H9 (cell line): ENCODE measurements at regions not wholly inside any gene's neighbourhood (a gene's known extent, or its start where the extent isn't known, plus 50 kb on each side); places are given as distances from the start of the nearest gene placed in this dataset.

Experiments
- DNase-seq: peaks from one replicate; pipeline ENCODE4 v3.0.0-alpha.2; 2017
- H2AFZ ChIP-seq: one replicate; pipeline ENCODE4 v1.6.1; 2013; ENCODE audit warnings: mild to moderate bottlenecking, low read length, control low read depth, moderate library complexity
- H2AK5ac ChIP-seq: 2 replicates; pipeline ENCODE4 v1.6.1; 2013; ENCODE audit warnings: low read length, control low read depth, mixed read lengths; ENCODE audit not compliant: insufficient read length
- H2BK120ac ChIP-seq: one replicate; pipeline ENCODE4 v1.6.1; 2013; ENCODE audit warnings: low read depth, mild to moderate bottlenecking, low read length, control low read depth, inconsistent platforms; ENCODE audit not compliant: poor library complexity, severe bottlenecking
- H2BK12ac ChIP-seq: 2 replicates; pipeline ENCODE4 v1.6.1; 2013; ENCODE audit warnings: low read length, control low read depth, mixed read lengths, low read depth; ENCODE audit not compliant: insufficient read length
- H2BK15ac ChIP-seq: 2 replicates; pipeline ENCODE4 v1.6.1; 2013; ENCODE audit warnings: low read depth, low read length, control low read depth
- H2BK20ac ChIP-seq: one replicate; pipeline ENCODE4 v1.6.1; 2013; ENCODE audit warnings: low read depth, mild to moderate bottlenecking, low read length, control low read depth, inconsistent platforms; ENCODE audit not compliant: poor library complexity, severe bottlenecking
- H2BK5ac ChIP-seq: 2 replicates; pipeline ENCODE4 v1.6.1; 2013; ENCODE audit warnings: low read length, control low read depth, mixed read lengths; ENCODE audit not compliant: insufficient read length
- H3K14ac ChIP-seq: 2 replicates; pipeline ENCODE4 v1.6.1; 2013; ENCODE audit warnings: low read length, control low read depth; ENCODE audit not compliant: insufficient read depth
- H3K18ac ChIP-seq: 2 replicates; pipeline ENCODE4 v1.6.1; 2013; ENCODE audit warnings: low read depth, mild to moderate bottlenecking, mixed read lengths, low read length, control low read depth; ENCODE audit not compliant: insufficient read length
- H3K23ac ChIP-seq: 2 replicates; pipeline ENCODE4 v1.6.1; 2013; ENCODE audit warnings: low read length, control low read depth, mixed read lengths, low read depth; ENCODE audit not compliant: insufficient read length
- H3K23me2 ChIP-seq: 2 replicates; pipeline ENCODE4 v1.6.1; 2013; ENCODE audit warnings: low read depth, mild to moderate bottlenecking, mixed read lengths, low read length, control low read depth; ENCODE audit not compliant: insufficient read length, poor library complexity, severe bottlenecking
- H3K27ac ChIP-seq: 2 replicates; pipeline ENCODE4 v1.5.1; 2013; ENCODE audit warnings: low read length, control low read depth, mixed read lengths, low read depth; ENCODE audit not compliant: insufficient read length
- H3K27me3 ChIP-seq: 2 replicates; pipeline ENCODE4 v1.6.1; 2013; ENCODE audit warnings: low read length, control low read depth, inconsistent platforms; ENCODE audit not compliant: insufficient read depth
- H3K4ac ChIP-seq: 2 replicates; pipeline ENCODE4 v1.6.1; 2013; ENCODE audit warnings: low read depth, mild to moderate bottlenecking, control low read depth, inconsistent platforms, low read length, moderate library complexity
- H3K4me1 ChIP-seq: 2 replicates; pipeline ENCODE4 v1.6.1; 2013; ENCODE audit warnings: low read length, control low read depth, inconsistent platforms; ENCODE audit not compliant: insufficient read depth
- H3K4me2 ChIP-seq: 2 replicates; pipeline ENCODE4 v1.6.1; 2013; ENCODE audit warnings: low read length, control low read depth, mixed read lengths; ENCODE audit not compliant: insufficient read length, insufficient read depth
- H3K56ac ChIP-seq: 2 replicates; pipeline ENCODE4 v1.6.1; 2013; ENCODE audit warnings: low read depth, mild to moderate bottlenecking, mixed read lengths, low read length, control low read depth; ENCODE audit not compliant: insufficient read length
- H3K79me1 ChIP-seq: 2 replicates; pipeline ENCODE4 v1.6.1; 2013; ENCODE audit warnings: low read depth, mild to moderate bottlenecking, moderate library complexity, low read length, control low read depth, inconsistent platforms; ENCODE audit not compliant: insufficient read depth, poor library complexity, severe bottlenecking
- H3K79me2 ChIP-seq: 2 replicates; pipeline ENCODE4 v1.6.1; 2013; ENCODE audit warnings: low read length, control low read depth, inconsistent platforms; ENCODE audit not compliant: insufficient read depth
- H3K9ac ChIP-seq: 2 replicates; pipeline ENCODE4 v1.6.1; 2013; ENCODE audit warnings: low read length, control low read depth, mixed read lengths; ENCODE audit not compliant: insufficient read length; ENCODE audit errors: extremely low read depth
- H3K9me3 ChIP-seq: one replicate; pipeline ENCODE4 v1.6.1; 2013; ENCODE audit warnings: low read depth, low read length, inconsistent platforms; ENCODE audit not compliant: control insufficient read depth
- H3T11ph ChIP-seq: one replicate; pipeline ENCODE4 v1.6.1; 2013; ENCODE audit warnings: mild to moderate bottlenecking, low read length, control low read depth, inconsistent platforms
- H4K20me1 ChIP-seq: one replicate; pipeline ENCODE4 v1.6.1; 2013; ENCODE audit not compliant: control insufficient read depth, insufficient read length, insufficient read depth
- H4K5ac ChIP-seq: 2 replicates; pipeline ENCODE4 v1.6.1; 2013; ENCODE audit warnings: low read depth, mild to moderate bottlenecking, mixed read lengths, low read length, control low read depth; ENCODE audit not compliant: insufficient read length
- H4K8ac ChIP-seq: replicated peaks from 2 replicates; pipeline ENCODE4 v1.6.1; 2013; ENCODE audit warnings: low read length, control low read depth, mixed read lengths, low read depth; ENCODE audit not compliant: insufficient read length
- H4K91ac ChIP-seq: 2 replicates; pipeline ENCODE4 v1.6.1; 2013; ENCODE audit warnings: low read depth, mild to moderate bottlenecking, moderate library complexity, mixed read lengths, low read length, control low read depth; ENCODE audit not compliant: insufficient read length
- H3K27ac Mint-ChIP-seq, 3 experiments: 2 replicates in 2 of 3; 3 replicates in 1 of 3; pipeline ENCODE4 v1.8.0; 2020 to 2021; ENCODE audit warnings: mixed read lengths in 3 of 3, mild to moderate bottlenecking in 1 of 3, moderate library complexity in 1 of 3
- H3K27me3 Mint-ChIP-seq: 2 replicates; pipeline ENCODE4 v1.8.0; 2021; ENCODE audit warnings: low read depth, mild to moderate bottlenecking, moderate library complexity, mixed read lengths
- H3K36me3 Mint-ChIP-seq, 3 experiments: 2 replicates in 2 of 3; 3 replicates in 1 of 3; pipeline ENCODE4 v1.8.0; 2020 to 2021; ENCODE audit warnings: low read depth in 3 of 3, mixed read lengths in 3 of 3; ENCODE audit not compliant: insufficient read depth in 1 of 3
- H3K4me1 Mint-ChIP-seq, 2 experiments: 2 replicates each; pipeline ENCODE4 v1.8.0; 2020; ENCODE audit warnings: mixed read lengths in 2 of 2
- H3K4me3 Mint-ChIP-seq, 2 experiments: 2 replicates in 1 of 2; 3 replicates in 1 of 2; pipeline ENCODE4 v1.8.0; 2020 to 2021; ENCODE audit warnings: mild to moderate bottlenecking in 2 of 2, mixed read lengths in 2 of 2, moderate library complexity in 1 of 2
- H3K9me3 Mint-ChIP-seq, 2 experiments: 2 replicates in 1 of 2; 3 replicates in 1 of 2; pipeline ENCODE4 v1.8.0; 2020; ENCODE audit warnings: mild to moderate bottlenecking in 2 of 2, mixed read lengths in 2 of 2, moderate library complexity in 1 of 2
- WGBS: extraction: QIAGEN DNeasy Blood & Tissue Kit; methylation state at CpG from one replicate; pipeline ENCODE4 v1.1.7; 2013; ENCODE audit warnings: missing lambda C conversion rate, low lambda C conversion rate, mixed read lengths; ENCODE audit not compliant: insufficient read length; ENCODE audit errors: extremely low coverage; 5-methylcytosine and 5-hydroxymethylcytosine counted together
- TF ChIP-seq, protein P1 (sequence below): fragments of 200-600 bp; sonication (generic); conservative IDR thresholded peaks from 3 replicates; pipeline ENCODE4 v1.8.0; 2021; ENCODE audit warnings: antibody characterized with exemption, mild to moderate bottlenecking

DNA sequence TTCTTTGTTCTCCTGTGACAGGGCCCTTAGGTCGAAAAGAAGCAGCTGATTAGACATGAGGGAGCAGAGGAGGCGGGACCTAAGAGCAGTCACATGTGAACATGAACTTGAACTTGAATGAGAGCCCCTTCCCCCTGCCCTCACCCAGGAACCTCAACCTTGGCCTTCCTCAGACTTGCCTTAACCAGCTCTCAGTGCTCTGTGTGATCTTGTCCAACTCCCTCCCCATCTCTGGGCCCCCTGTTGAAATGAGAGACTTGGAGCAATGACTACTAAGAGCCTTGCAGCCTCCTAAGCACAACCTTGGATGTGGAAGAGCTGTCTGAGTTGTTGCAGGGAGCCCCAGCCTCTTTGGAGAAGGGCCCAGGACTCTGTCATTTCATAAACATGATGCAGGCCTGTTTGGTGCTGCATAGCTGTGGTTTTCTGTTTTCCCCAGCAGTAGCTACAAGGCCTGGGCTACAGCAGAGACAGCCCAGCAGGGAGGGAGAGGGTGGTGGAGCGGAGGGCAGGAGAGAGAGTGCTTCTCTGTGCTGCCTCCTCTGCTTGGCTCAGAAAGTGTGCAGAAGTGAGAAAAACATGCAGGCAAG is 123.9 kb upstream of the ZMIZ1 start:
- H2BK12ac ChIP-seq, result no peak overlapping the region
- H3K79me1 ChIP-seq, result no peaks in the 10 kb centered on the region
- no peak overlapping the region for H3T11ph ChIP-seq
- H3K79me2 ChIP-seq, result no peaks in the 10 kb centered on the region
- H2BK5ac ChIP-seq, result no peak overlapping the region
- H4K91ac ChIP-seq, result no peak overlapping the region
- H4K5ac ChIP-seq, result no peak overlapping the region
- H3K9me3 Mint-ChIP-seq, result peaks cover 12 to 14% of the 10 kb centered on the region in 2 experiments
- no peak overlapping the region for H2AK5ac ChIP-seq
- no peaks in the 10 kb centered on the region for H3K23me2 ChIP-seq
- no peaks in the 10 kb centered on the region for H3K4me1 ChIP-seq
- H3K4me1 Mint-ChIP-seq, result peaks cover 13 to 14% of the 10 kb centered on the region in 2 experiments
- DNase-seq, result no peak
- H3K27me3 Mint-ChIP-seq, result peaks cover 35% of the 10 kb centered on the region
- H3K14ac ChIP-seq, result no peak overlapping the region
- H3K56ac ChIP-seq, result no peak overlapping the region
- H2BK15ac ChIP-seq, result no peak overlapping the region
- peaks cover 5 to 12% (median 6%) of the 10 kb centered on the region in 3 experiments; a peak in 6 of 7 replicates for H3K36me3 Mint-ChIP-seq
- H3K4me2 ChIP-seq, result no peak overlapping the region
- peaks cover 4% of the 10 kb centered on the region for H3K9me3 ChIP-seq
- H3K27me3 ChIP-seq, result no peaks in the 10 kb centered on the region; the same call in 1 of the 2 replicates
- no peak overlapping the region for H4K8ac ChIP-seq
- H3K4me3 Mint-ChIP-seq, result no peak overlapping the region
- H3K27ac Mint-ChIP-seq, result peak overlapping the region in 1 of 3 experiments; percentile 24; a peak in 1 of 7 replicates
- H2AFZ ChIP-seq, result no peak overlapping the region
- no CpG with 5 or more reads among the region's 3 CpGs for WGBS
- H3K18ac ChIP-seq, result no peak overlapping the region
- no peak overlapping the region for H3K23ac ChIP-seq
- no peak overlapping the region for H2BK120ac ChIP-seq
- no peak overlapping the region for H2BK20ac ChIP-seq
- no peak overlapping the region for H3K27ac ChIP-seq
- no peak overlapping the region for H3K4ac ChIP-seq
- TF ChIP-seq, protein P1, sequence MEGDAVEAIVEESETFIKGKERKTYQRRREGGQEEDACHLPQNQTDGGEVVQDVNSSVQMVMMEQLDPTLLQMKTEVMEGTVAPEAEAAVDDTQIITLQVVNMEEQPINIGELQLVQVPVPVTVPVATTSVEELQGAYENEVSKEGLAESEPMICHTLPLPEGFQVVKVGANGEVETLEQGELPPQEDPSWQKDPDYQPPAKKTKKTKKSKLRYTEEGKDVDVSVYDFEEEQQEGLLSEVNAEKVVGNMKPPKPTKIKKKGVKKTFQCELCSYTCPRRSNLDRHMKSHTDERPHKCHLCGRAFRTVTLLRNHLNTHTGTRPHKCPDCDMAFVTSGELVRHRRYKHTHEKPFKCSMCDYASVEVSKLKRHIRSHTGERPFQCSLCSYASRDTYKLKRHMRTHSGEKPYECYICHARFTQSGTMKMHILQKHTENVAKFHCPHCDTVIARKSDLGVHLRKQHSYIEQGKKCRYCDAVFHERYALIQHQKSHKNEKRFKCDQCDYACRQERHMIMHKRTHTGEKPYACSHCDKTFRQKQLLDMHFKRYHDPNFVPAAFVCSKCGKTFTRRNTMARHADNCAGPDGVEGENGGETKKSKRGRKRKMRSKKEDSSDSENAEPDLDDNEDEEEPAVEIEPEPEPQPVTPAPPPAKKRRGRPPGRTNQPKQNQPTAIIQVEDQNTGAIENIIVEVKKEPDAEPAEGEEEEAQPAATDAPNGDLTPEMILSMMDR, result no peak
- no peaks in the 10 kb centered on the region for H4K20me1 ChIP-seq
- no peak overlapping the region for H3K9ac ChIP-seq
